Transverse colon (tissue), 3 donors: ENCODE measurements at regions not wholly inside any gene's neighbourhood (a gene's known extent, or its start where the extent isn't known, plus 50 kb on each side); places are given as distances from the start of the nearest gene placed in this dataset.

Source experiments
- POLR2A ChIP-seq: fragments of 450-650 bp; IDR thresholded peaks from one replicate; pipeline ENCODE4 v1.6.1; 2016; ENCODE audit warnings: antibody characterized with exemption, mild to moderate bottlenecking, moderate library complexity
- TF ChIP-seq, protein P1 (sequence below), 5 experiments: fragments of 200-600 bp in 3 of 5; fragments of 450-650 bp in 2 of 5; sonication (generic) in 3 of 5; IDR thresholded peaks; 1 replicate in 2 of 5; 2 replicates in 3 of 5; pipeline ENCODE4 v1.5.1; 2016 to 2017; ENCODE audit warnings: antibody characterized with exemption in 5 of 5, inconsistent platforms in 3 of 5, mild to moderate bottlenecking in 2 of 5, moderate library complexity in 1 of 5

DNA sequence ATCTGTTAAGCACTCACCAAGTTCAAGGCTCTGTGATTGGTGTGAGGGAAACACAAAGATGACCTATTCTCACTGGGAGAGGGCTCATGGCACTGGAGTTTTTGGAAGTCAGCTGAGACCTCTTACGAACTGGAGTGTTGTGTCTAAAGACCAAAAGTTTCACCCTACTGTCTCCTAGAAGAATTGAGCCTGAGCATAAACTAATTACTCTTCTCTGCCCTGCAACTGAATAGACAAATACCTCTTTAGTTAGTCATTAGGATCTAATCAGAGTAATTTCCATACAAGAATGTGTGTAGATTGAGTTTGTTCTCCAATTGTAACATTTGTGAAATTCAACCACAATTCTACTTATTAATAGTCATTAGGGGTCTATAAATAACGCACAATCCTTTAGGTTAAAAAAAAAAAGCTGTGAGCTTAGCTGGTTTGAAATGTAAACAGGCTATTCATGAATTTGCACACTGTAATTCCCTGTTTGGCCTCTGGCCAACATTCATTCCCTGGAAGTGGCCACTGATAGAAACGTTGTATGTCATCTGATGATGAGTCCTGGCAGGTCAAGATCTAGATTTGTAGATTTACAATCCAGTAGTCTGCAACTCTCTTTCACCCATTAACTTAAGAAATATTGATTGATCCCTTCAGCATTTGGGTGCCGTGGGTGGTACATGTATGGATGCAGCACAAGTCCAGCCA, 76.8 kb upstream of the SOX14 start:
- TF ChIP-seq, protein P1, sequence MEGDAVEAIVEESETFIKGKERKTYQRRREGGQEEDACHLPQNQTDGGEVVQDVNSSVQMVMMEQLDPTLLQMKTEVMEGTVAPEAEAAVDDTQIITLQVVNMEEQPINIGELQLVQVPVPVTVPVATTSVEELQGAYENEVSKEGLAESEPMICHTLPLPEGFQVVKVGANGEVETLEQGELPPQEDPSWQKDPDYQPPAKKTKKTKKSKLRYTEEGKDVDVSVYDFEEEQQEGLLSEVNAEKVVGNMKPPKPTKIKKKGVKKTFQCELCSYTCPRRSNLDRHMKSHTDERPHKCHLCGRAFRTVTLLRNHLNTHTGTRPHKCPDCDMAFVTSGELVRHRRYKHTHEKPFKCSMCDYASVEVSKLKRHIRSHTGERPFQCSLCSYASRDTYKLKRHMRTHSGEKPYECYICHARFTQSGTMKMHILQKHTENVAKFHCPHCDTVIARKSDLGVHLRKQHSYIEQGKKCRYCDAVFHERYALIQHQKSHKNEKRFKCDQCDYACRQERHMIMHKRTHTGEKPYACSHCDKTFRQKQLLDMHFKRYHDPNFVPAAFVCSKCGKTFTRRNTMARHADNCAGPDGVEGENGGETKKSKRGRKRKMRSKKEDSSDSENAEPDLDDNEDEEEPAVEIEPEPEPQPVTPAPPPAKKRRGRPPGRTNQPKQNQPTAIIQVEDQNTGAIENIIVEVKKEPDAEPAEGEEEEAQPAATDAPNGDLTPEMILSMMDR (IDR thresholded peaks at IDR 0.05): no peak
- TF ChIP-seq POLR2A: no peak
